ENCODE measurements at regions not wholly inside any gene's neighbourhood (a gene's known extent, or its start where the extent isn't known, plus 50 kb on each side); places are given as distances from the start of the nearest gene placed in this dataset.

DNA sequence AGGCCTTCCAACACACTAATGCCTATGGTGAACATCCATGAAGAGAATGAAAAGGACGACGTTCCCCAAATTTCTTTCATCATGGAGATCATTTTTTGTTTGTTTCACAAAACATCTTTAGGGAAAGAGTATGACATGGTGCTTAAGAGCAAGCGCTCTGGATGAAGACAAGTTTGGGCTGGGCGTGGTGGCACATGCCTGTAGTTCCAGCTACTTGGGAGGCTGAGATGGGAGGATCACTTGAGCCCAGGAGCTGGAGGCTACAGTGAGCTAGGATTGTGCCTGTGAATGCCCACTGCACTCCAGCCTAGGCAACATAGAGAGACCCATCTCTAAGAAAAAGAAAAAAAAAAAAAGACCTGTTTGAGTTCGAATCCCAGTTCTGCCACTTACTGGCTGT is 253.1 kb downstream of the PTPRU start:
- H3K27ac ChIP-seq (ENCODE audit: low read length) = no peak overlapping the region
- no peaks in the 10 kb centered on the region for H3K79me2 ChIP-seq (replicated peaks; ENCODE audit: insufficient read depth, low read length)
- H3K9me3 ChIP-seq (ENCODE audit: low read length) = peaks cover 2% of the 10 kb centered on the region
- no peaks in the 10 kb centered on the region for H3K36me3 ChIP-seq (ENCODE audit: insufficient read depth, low read length)
- H3K27me3 ChIP-seq (ENCODE audit: insufficient read depth, low read depth, low read length) = no peaks in the 10 kb centered on the region
- H4K20me1 ChIP-seq (ENCODE audit: insufficient read depth) = no peaks in the 10 kb centered on the region
- no peak overlapping the region for H3K4me3 ChIP-seq (ENCODE audit: low read length)
- no peaks in the 10 kb centered on the region for H3K9me2 ChIP-seq (ENCODE audit: insufficient read depth, low read length)
- no peak for TF ChIP-seq TAF1 (IDR thresholded peaks at IDR 0.05; ENCODE audit: low read depth)
- TF ChIP-seq CTCF (IDR thresholded peaks at IDR 0.05; ENCODE audit: poor library complexity, severe bottlenecking) = no peak
- no peak for TF ChIP-seq MXI1 (conservative IDR thresholded peaks at IDR 0.05; ENCODE audit: poor library complexity, severe bottlenecking)
- no peak for TF ChIP-seq EZH2 (IDR thresholded peaks at IDR 0.05; ENCODE audit: borderline replicate concordance, insufficient read depth, low read length, poor library complexity, severe bottlenecking)
- no peak for TF ChIP-seq POLR2AphosphoS5 (IDR thresholded peaks at IDR 0.05)
- no peak for TF ChIP-seq REST (IDR thresholded peaks at IDR 0.05; ENCODE audit: borderline replicate concordance)
- TF ChIP-seq SMC3 (conservative IDR thresholded peaks at IDR 0.05; ENCODE audit: poor library complexity) = no peak
- TF ChIP-seq EP300 (conservative IDR thresholded peaks at IDR 0.05; ENCODE audit: poor library complexity, severe bottlenecking) = no peak
- no peak for TF ChIP-seq RAD21 (conservative IDR thresholded peaks at IDR 0.05)
- H3F3A ChIP-seq (ENCODE audit: insufficient read depth, low read length, poor library complexity, severe bottlenecking) = no peaks in the 10 kb centered on the region
- H3K4me2 ChIP-seq (ENCODE audit: low read length) = no peak overlapping the region
- no peak overlapping the region for H2AFZ ChIP-seq (ENCODE audit: low read depth, low read length)
- no peak overlapping the region for H3K9ac ChIP-seq (ENCODE audit: low read length)

DNA sequence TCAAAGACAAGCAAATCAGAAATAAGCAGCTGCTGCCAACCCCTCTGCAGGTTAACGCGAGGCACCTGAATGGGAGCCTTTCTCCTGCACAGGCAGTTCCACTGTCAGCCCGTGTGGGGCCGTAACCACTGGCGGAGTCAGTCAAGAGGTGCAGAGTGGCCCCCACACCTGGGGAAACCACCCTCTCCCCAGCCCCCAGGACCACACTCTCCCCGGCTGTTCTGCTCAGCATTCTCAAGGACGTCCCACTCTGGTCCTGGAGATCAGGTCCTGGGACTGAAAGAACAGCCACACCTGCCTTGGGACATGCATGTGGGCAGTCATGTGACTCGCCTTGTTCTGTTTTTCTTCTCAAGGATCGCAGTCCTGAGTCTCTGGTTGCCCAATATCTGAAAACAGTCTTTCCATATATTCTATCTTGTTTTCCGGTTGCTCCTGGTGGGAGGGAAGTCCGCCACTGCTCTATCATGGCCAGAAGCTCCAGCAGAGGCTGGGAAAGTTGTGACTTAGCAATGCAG is 252.5 kb downstream of the PTPRU start:
- H3K27me3 ChIP-seq (ENCODE audit: insufficient read depth, low read depth, low read length) = no peaks in the 10 kb centered on the region
- H3K4me2 ChIP-seq (ENCODE audit: low read length) = no peak overlapping the region
- H3K27ac ChIP-seq (ENCODE audit: low read length) = no peak overlapping the region
- H3K36me3 ChIP-seq (ENCODE audit: insufficient read depth, low read length) = no peaks in the 10 kb centered on the region
- peaks cover 2% of the 10 kb centered on the region for H3K9me3 ChIP-seq (ENCODE audit: low read length)
- H3K9me2 ChIP-seq (ENCODE audit: insufficient read depth, low read length) = no peaks in the 10 kb centered on the region
- no peak overlapping the region for H3K9ac ChIP-seq (ENCODE audit: low read length)
- H2AFZ ChIP-seq (ENCODE audit: low read depth, low read length) = no peak overlapping the region
- no peaks in the 10 kb centered on the region for H3K79me2 ChIP-seq (replicated peaks; ENCODE audit: insufficient read depth, low read length)
- TF ChIP-seq CTCF (IDR thresholded peaks at IDR 0.05; ENCODE audit: poor library complexity, severe bottlenecking) = no peak
- no peak for TF ChIP-seq REST (IDR thresholded peaks at IDR 0.05; ENCODE audit: borderline replicate concordance)
- TF ChIP-seq TAF1 (IDR thresholded peaks at IDR 0.05; ENCODE audit: low read depth) = no peak
- TF ChIP-seq EZH2 (IDR thresholded peaks at IDR 0.05; ENCODE audit: borderline replicate concordance, insufficient read depth, low read length, poor library complexity, severe bottlenecking) = no peak
- no peak for TF ChIP-seq POLR2AphosphoS5 (IDR thresholded peaks at IDR 0.05)
- no peak for TF ChIP-seq SMC3 (conservative IDR thresholded peaks at IDR 0.05; ENCODE audit: poor library complexity)
- TF ChIP-seq EP300 (conservative IDR thresholded peaks at IDR 0.05; ENCODE audit: poor library complexity, severe bottlenecking) = no peak
- no peak for TF ChIP-seq MXI1 (conservative IDR thresholded peaks at IDR 0.05; ENCODE audit: poor library complexity, severe bottlenecking)
- no peak for TF ChIP-seq RAD21 (conservative IDR thresholded peaks at IDR 0.05)
- H4K20me1 ChIP-seq (ENCODE audit: insufficient read depth) = no peaks in the 10 kb centered on the region
- H3K4me3 ChIP-seq (ENCODE audit: low read length) = no peak overlapping the region
- H3F3A ChIP-seq (ENCODE audit: insufficient read depth, low read length, poor library complexity, severe bottlenecking) = no peaks in the 10 kb centered on the region

Measured in neural cell (in vitro differentiated cells).